ENCODE measurements at regions not wholly inside any gene's neighbourhood (a gene's known extent, or its start where the extent isn't known, plus 50 kb on each side); places are given as distances from the start of the nearest gene placed in this dataset.
"Not testable (repeated sequence)": the region's sequence is repeated elsewhere in the genome, so short reads cannot be mapped to it uniquely, and the experiment has no call there.

GRCh38 chr4:174400603-174401302 is 117.0 kb downstream of the CEP44 start:
- not testable (repeated sequence) for DNase-seq (ENCODE audit: low read depth)

- peak; percentile 71 for DNase-seq (ENCODE audit: low read depth)
Observed at GRCh38 chr4:174398728-174399127, 115.0 kb downstream of the CEP44 start.

GRCh38 chr4:174397366-174398155 is 113.8 kb downstream of the CEP44 start:
- no peak for DNase-seq (ENCODE audit: low read depth)

GRCh38 chr4:174396599-174397110 is 112.9 kb downstream of the CEP44 start:
- DNase-seq (ENCODE audit: low read depth) = no peak

GRCh38 chr4:174394915-174395314 is 111.2 kb downstream of the CEP44 start:
- DNase-seq (ENCODE audit: low read depth) = peak; percentile 38

GRCh38 chr4:174389439-174389838 is 105.7 kb downstream of the CEP44 start:
- DNase-seq (ENCODE audit: low read depth) = no peak

GRCh38 chr4:174388461-174389145 is 104.9 kb downstream of the CEP44 start:
- DNase-seq (ENCODE audit: low read depth) = no peak

- DNase-seq (ENCODE audit: low read depth) = no peak
Observed at GRCh38 chr4:174387721-174388120, 104.0 kb downstream of the CEP44 start.

- no peak for DNase-seq (ENCODE audit: low read depth)
Observed at GRCh38 chr4:174387143-174387542, 103.4 kb downstream of the CEP44 start.

- DNase-seq (ENCODE audit: low read depth) = no peak
Observed at GRCh38 chr4:174383783-174384182, 100.1 kb downstream of the CEP44 start.

GRCh38 chr4:174382938-174383605 is 99.4 kb downstream of the CEP44 start:
- DNase-seq (ENCODE audit: low read depth) = not testable (repeated sequence)
